ENCODE measurements at regions not wholly inside any gene's neighbourhood (a gene's known extent, or its start where the extent isn't known, plus 50 kb on each side); places are given as distances from the start of the nearest gene placed in this dataset.

- TF ChIP-seq CTCF (IDR thresholded peaks at IDR 0.05; ENCODE audit: poor library complexity), result no peak
- TF ChIP-seq EZH2 (IDR thresholded peaks at IDR 0.05; ENCODE audit: borderline replicate concordance), result no peak
Measured at GRCh38 chr3:164064298-164064697, 1014.0 kb downstream of the SI start.

All from hepatocyte (in vitro differentiated cells).